ENCODE measurements at regions not wholly inside any gene's neighbourhood (a gene's known extent, or its start where the extent isn't known, plus 50 kb on each side); places are given as distances from the start of the nearest gene placed in this dataset.

DNA sequence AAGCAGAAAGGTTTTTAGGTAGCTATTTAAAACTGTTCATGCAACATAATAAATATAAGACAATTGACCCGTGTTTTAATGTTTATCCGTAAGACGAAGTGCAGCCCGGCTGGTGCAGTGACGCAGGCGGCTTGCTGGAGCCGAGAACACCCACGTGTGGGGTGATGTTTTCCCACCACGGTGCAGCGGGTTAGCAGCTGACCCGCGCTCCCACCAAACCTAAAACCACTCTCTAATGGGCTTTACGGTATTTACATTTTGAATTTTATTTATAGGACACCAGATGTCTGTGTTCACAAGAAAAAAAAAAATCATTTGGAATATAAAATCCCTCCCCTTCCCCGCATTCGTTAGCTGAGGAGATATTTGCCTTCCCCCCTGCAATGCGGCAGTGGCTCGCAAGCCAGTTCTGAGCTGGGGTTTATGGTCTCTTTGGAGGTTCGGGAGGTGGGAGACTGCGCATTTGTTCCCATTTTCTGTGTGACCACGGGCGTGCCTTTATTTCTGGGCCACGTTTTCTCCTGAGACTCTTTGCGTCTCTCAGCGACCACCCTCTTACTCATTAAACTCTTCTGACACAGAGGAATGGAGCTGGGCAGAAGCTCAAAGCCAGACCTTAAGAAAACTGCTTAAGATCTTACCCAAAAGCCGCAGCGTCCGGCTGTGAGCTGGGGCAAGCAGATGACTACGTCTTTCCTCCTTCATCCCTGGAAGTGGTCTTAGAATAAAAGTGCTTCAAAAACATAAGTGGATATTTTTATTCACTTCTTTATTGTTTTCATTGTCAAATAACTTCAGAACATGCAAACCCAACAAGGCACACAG lies 301.1 kb downstream of the IRF8 start:
- no peak for DNase-seq

DNA sequence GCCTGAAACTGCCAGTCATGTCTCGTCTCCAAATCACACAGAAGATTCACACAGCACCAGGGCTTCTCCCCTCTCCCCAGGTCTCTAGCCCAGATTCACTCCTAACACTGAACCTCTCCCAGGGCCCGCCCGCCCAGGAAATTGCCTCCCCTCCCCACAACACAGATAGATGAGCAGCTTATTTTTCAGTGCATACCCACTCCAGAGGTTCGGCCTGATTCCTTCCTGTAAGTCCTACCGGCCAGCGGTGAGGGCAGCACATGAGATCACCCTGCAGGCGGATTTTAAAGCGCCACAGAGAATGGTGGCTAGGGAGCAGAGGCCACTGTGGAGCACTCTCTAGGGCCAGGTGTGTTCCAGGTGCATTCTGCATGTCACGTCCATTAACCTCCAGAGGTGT lies 301.8 kb downstream of the IRF8 start:
- no peak for DNase-seq

DNA sequence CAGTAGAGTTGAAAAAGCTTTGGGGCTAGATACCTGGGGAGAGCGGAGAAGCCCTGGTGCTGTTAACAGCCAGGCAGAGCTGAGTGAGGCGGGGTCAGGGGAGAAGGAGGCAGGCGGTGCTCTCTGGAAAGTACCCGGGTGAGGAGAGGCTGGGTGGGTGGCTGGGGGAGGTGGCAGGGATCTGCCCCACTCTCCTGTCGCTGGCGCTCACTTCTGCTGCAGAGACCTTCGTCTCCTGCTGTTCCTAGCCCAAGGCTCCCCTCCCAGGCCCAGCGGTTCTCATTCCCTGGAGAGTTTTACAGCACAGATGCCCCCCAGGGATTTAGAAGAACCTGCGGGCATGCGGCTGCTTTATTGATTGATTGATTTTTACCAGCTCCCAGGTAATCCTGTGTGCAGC lies 302.8 kb downstream of the IRF8 start:
- DNase-seq = no peak

DNA sequence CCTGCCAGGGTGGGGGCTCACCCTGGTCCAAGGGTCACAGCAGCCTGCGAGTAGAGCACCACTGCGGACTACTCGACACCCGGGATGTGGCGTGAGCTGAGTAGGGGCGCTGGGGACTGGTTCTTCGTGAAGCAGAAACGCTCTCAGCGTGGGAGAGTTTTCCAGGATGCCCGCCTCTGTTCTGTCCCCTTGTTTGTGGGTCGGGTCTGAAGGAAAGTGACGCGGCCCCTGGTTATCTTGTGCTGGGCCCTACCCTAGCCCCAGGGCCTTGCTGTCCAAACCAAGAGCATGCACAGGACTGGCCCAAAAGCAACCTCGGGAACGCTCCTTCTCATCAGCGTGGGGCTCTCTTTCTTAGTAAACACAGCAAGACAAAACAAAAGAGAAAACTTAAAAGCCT lies 303.3 kb downstream of the IRF8 start:
- no peak for DNase-seq

DNA sequence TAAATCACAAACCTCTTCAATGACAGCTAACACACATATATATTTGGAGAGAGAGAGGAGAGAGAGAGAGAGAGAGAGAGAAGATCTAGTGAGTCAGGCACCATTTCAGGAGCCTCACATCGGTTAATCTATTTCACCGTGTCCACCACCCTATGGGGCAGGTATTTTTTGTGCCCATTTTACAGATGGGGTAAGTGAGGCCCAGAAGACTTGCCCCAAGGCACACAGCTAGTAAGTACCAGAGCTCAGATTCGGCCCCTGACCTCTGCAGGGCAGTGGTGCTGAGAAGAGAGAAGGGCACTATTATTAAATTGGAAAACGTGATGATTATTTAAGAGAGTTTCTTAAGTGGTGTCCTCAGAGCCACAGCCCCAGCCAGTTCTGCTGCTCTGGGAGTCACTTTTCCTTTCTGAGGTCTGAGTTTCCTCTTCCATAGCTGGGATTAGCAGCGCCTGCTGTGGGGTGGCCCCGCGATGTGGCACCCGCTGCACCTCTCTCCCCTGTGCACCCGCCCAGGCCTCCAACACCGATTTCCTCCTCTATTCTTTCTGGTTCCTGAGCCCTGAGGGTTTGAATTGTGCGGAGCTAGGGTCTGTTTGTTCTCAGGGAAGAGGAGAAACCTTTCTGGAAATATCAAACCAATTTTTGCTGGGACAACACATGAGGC lies 303.9 kb downstream of the IRF8 start:
- DNase-seq = no peak

DNA sequence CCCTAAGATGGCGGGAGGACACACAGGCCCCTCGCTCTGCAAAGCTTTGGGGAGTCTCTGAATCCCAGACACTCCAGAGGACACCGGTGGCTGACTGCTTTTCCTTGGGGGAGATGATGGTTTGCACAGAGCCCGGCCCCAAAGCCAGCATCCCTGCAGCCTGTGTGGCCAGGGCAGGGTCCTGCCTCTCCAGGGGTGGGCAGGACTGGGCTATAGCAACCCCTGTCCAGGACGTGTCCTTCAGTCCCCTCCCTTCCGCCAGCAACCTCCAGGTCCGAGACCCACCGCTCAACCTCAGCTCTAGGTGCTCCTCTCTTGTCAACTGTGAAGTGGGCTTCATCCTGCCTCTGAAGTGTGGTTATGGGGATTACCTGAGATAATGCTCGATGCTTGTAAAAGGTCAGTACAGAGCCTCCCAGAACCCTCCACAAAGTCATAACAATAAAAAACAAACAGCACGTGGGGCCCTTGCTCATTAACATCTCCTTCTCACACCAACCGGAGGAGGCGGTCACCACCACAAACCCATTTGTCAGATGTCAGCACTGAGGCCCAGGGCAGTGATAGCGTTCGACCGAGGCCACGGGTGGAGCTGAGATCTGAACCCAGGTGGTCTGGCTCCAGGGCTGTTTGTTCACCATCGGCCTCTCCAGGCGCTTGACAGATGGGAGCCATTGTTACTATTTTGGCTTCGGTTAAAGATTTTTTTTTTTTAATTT lies 304.8 kb downstream of the IRF8 start:
- DNase-seq = no peak

DNA sequence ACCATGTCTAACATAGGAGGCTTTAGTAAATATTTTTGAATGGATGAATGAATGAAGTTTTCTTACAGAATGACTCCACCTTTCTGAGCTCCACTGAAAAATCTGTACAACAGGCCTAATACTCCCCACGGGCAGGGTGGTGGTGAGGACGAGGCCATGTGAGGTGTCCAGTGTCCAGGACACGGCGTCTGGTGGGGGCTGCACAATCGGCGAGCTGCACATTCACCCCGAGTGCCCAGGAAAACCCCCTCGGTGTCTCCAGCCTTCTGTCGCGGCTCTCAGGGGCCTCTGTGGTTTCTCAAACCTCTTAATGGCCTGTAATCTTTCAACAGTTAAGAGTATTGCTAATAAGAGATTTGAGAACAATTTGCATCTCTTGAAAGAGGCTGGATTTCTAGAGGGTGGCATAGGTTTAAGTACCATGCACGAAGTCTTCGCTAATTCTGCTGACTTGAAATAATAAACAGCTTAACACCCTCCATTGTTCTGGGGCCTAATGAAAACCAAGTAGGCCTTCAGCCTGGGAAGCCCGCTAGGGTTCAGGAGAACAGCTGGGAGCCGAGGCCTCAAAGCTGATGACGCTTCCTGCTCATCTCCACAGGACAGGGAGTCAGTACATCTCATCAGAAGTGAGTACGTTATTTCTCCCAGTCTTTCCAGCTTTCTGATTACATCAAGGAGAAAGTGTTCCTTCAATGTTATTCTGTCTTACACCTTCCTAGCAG lies 304.6 kb upstream of the FOXF1 start:
- no peak for DNase-seq

DNA sequence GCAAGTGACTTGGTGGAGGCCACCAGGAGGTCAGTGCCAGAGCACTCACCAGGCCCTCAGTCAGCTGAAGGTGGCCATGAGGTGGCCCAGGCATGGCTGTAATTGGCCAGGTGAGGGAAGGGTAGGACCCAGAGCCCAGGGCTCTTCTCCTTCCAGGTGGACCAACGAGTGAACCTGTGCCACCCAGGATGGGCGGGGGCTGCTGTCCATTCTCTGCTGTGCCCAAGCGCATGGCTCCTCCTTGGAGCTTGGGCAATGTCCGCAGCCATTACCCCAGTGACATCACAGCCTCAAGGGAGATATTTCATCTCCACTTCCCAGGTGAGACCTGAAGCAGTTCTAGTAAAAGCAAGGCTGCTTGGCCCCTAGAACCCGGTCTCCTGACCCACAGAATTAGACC lies 303.0 kb upstream of the FOXF1 start:
- DNase-seq = no peak

DNA sequence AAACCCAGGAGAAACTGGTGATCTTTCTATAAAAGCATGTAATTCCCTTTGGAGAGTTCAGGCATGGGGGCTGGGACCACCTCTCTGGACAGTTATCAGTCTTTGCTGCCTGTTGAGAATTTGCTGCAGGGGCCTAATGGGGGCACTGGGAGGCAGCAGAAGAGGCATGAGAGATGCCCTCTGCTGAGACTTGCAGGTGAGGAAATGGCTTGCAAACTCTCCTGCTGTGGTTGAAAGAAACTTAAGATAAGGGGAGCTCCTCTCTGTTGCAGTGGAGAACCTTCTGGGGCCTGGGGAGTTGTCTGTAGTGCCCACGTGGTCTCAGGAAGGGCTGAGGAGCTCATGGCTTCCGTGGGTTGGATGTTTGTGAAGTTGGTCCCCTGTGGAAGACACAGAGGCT lies 301.1 kb upstream of the FOXF1 start:
- no peak for DNase-seq

DNA sequence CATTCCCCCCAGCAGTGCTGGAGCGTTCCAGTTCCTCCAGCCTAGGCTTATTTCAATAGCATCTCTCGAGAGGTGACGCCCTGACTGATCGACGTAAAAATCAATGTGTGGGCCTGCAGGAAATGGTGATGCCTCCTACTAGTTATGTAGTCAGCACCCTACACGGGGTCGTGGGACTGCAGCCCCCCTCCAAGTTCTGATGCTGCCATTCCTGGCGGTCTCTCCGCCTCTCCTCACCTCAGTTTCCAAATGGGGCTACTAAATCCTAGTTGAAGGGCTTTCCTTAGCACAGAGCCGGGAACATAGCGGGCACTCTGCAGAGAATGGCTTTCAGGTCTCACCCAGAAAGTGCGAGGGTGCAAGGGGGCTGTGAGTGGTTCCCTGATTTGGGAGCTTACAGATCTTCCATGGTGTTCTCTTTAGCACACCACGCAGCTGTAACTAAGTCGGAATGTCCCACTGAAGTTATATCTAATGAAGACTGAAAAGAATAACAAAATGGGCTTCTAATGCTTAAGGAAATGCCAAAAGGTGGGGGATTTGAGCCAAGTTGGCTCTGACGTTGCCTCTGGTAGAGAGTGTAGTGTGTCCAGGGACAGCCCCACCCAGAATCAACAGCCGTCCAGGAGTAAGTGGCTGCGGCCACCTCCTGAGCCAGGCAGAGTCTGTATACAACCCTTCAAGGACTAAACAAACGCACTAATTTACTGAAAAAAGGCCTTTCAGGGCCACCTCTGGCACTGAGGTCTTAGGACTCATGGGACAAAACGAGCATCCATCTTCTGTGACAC lies 299.7 kb upstream of the FOXF1 start:
- DNase-seq = no peak

DNA sequence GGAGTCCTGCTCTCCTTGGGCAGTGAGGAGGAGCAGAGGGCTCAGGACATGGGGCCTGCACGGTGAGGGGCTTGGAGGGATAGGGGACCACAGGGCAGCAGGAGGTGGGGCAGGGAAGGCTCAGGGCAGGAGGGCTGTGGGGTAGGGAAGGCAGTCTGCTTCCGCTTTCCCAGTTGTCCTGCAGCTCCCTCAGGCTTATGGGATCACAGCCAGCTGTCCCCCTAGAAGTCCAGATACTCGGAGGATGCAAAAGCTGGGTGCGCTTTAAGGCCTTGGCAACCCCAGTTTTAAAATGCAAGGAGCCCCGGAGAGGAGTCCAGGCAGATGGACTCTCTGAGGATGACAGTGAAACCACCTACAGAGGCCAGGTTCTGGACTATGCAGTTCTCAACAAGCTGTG lies 299.1 kb upstream of the FOXF1 start:
- no peak for DNase-seq

DNA sequence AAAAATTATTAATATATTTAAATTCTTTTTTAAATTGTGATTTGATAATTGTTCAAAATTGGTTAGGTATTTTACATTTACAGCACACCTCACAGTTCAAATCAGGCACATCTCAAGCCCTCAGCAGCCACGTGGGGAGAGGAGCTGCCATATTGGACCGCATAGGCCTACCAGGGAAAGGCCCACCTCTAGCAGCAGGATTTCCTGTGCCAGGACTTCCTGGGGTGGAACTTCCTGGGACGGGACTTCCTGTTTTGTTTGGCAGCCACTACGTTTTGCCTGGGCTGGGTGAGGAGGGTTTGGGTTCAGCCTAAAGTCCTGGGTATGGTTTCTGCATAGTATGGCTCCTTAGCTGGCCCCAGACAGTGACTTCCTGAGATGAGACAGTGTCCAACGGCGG lies 298.5 kb upstream of the FOXF1 start:
- no peak for DNase-seq

DNA sequence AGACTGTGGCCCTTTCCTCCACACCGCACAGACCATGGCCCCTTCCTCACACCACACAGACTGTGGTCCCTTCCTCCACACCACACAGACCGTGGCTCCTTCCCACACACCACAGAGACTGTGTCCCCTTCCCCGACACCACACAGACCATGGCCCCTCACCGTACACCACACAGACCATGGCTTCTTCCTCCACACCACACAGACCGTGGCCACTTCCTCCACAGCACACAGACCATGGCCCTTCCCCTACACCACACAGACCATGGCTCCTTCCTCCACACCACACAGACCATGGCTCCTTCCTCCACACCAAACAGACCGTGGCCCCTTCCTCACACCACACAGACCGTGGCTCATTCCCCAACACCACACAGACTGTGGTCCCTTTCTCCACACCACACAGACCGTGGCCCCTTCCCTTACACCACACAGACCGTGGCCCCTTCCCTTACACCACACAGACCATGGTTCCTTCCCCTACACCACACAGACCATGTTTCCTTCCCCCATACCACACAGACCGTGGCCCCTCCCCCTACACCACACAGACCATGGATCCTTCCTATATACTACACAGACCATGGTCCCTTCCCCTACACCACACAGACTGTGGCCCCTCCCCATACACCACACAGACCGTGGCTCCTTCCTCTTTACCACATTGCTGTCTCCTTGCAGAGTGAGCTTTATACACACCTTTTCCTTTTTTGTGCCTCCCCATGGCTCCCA lies 297.5 kb upstream of the FOXF1 start:
- DNase-seq = no peak

DNA sequence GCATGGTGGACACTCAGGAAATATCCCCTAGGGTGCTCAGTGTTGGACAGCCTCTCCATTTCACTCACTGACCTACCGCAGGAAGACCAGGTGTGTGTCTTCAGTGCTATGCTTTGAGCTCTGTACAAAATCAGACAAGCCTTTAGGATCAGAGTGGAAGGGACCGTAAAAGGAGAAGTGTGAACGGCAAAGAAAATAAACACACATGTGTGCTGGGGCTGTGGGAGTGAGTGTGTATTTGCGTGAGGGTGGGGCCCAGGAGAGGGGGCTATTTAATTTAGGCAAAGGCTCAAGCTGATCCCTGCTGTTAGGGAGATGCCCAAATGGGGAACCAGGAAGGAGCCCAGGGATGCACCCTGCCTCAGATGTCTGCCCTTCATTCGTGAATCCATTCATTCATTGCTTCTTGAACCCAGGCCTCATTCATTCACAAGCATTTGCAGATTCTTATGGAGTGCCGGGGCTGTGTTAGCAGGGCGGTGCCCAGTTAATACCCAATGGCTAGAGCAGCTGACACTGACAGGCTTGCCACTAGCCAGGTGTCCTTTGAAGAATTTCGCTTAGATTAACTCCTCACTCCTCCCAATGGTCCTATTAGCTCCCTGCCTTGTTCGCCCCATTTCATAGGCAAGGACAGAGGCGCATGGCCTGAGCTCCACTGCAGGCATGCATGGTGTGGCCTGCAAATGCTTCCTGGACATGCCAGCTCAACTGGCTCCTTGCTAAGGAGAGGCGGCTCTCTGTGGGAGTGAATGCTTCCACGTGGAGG lies 296.7 kb upstream of the FOXF1 start:
- no peak for DNase-seq

DNA sequence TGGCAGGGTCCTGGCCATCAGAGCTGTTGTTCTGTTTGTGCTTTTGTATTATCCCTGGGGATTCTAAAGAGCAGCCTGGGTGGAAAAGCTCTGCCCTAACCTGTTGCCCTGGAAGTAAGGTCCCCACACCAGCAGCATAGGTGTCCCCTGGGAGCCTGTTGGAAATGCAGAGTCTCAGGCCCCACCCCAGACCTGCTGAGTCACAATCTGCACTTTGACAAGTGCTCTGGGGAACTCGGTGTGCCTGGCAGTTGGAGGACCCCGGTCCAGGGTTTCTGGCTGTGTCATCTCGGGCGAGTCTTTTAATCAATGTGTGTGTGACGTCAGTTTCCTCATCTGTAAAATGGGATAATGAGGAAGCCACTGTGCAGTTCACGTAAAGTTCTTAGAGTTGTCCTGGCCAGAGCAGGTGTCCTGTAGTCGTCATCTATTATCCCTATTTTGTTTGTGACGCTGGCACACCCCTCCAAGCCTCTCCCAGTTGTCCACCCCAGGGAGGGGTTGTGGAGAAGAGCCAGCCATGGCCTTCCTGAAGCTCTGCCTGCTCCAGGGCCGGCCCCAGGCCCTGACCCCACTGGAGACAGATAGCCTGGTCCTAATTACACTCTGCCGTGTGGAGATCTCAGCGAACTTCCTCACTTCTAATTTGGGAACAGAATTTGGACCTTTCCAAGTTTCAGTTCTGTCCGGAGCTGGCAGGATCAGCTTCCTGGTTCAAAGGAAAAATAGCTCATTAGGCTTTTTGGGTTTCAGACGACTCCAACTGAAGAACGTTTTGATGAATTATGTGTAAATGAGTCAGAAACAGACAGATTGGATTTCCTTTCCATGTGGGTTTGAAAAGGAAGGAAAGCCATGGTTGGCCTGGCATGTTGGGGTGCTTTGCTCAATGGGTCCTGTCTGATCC lies 295.7 kb upstream of the FOXF1 start:
- DNase-seq = no peak

DNA sequence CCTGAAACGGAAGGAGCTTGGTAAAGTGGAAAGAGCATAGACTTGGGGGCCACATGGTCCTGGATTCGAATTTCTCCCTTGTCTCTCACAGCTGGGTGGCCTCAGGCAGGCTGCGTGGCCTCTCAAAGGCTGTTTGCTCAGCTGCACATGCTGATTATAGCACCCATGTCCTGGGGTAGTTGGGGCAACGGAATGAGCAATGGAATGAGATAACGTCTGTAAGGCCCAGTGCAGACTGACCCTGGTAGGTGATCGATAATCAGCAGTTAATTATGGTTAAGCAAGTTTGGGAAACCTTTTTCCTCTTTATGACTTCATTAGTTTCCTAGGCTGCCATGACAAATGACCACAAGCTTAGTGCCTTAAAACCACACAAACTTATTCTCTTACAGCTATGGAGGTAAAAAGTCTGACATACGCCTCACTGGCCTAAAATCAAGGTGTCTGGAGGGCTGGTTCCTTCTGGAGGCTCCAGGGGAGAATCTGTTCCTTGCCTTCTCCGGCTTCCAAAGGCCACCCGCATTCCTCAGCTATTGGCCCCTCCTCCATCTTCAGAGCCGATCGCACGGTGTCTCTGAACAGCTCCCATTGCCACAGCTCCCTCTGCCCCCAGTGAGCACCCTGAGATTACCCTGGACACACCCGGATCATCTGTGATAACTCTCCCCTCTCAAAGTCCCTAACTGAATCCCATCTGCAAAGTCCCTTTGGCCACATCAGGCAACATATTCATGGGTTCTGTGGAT lies 294.9 kb upstream of the FOXF1 start:
- no peak for DNase-seq

DNA sequence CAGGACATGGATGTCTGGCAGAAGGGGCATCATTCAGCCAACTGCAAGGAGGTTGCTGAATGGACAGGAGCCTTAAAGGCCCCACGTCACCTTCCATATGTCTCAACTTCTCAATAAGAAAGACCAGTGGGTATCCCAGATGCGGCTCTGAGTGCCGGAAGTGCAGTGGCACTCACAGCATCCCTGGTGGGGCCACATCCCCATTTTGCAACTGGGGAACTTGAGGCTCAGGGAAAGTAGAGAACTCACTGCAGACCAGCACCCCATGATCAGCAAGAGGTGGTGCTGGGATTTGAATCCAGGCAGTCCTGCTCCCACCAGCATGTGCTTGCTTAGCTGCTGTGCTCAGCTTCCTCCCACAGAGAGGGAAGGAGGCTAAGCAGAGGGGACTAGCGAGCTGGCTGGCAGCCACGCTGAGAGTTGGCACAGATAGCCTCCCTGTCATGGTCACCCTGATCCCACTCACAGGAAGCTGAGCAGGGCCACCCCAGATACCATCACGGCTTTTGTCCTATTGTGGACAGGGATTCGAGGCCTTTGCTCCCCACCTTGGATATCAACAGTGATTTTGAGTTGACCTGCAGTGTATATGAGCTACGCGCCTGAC lies 294.2 kb upstream of the FOXF1 start:
- DNase-seq = no peak

DNA sequence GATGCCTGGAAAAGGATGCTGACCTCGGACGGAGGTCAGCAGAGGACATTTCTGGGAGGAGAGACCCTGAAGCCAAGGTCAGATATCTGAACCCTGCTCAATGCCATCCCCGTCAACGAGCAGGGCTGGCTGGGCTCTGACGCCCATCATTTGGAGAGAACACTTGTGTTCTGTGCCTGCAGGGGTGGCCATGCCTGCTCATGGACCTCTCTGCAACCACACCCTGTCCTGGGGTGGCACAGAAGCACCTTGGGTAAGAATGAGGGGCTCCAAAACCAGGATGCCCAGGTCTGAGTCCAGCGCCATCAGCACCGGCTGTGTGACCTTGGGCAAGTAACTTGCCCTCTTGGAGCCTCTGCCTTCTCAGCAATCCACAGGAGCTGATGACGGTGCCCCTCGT lies 293.7 kb upstream of the FOXF1 start:
- no peak for DNase-seq

Measured in fibroblast of skin of abdomen (primary cell).